D721Med (cell line): ENCODE measurements at regions not wholly inside any gene's neighbourhood (a gene's known extent, or its start where the extent isn't known, plus 50 kb on each side); places are given as distances from the start of the nearest gene placed in this dataset.
A peak's percentile ranks its signal among the peaks of the same experiment; 100 is the strongest.

Experiments
- DNase-seq: peaks from one replicate; pipeline ENCODE4 v3.0.0; 2011; ENCODE audit warnings: low spot score; ENCODE audit not compliant: insufficient read length
- FAIRE-seq: peaks from 2 replicates; lab custom pipeline; 2011; peaks lifted over from hg19 to GRCh38; lab: Jason Lieb, UNC
- CTCF ChIP-seq: IDR thresholded peaks from 2 replicates; pipeline ENCODE4 v1.5.1; 2012; ENCODE audit warnings: mild to moderate bottlenecking, control low read depth; ENCODE audit not compliant: insufficient read depth; ENCODE audit errors: missing control alignments

GRCh38 chr2:76281156-76281841, 570.6 kb upstream of the GCFC2 start:
- FAIRE-seq, result peak; percentile 96

GRCh38 chr2:76280686-76281085, 570.0 kb upstream of the GCFC2 start:
- no peak for TF ChIP-seq CTCF
- no peak for FAIRE-seq
- no peak for DNase-seq

More at GRCh38 chr2:76281156-76281841, 570.6 kb upstream of the GCFC2 start:
- TF ChIP-seq CTCF, result peak; percentile 32
- no peak for DNase-seq

- FAIRE-seq (no peak), DNase-seq (no peak)
- TF ChIP-seq CTCF, result no peak
Measured at GRCh38 chr2:76279142-76279541, 568.4 kb upstream of the GCFC2 start.

- TF ChIP-seq CTCF, result no peak
- no peak for FAIRE-seq
- no peak for DNase-seq
Measured at GRCh38 chr2:76275788-76276187, 565.1 kb upstream of the GCFC2 start.

GRCh38 chr2:76274676-76275075, 564.0 kb upstream of the GCFC2 start:
- TF ChIP-seq CTCF, result no peak
- DNase-seq (no peak), FAIRE-seq (no peak)

GRCh38 chr2:76274160-76274559, 563.4 kb upstream of the GCFC2 start:
- FAIRE-seq, result no peak
- no peak for TF ChIP-seq CTCF

GRCh38 chr2:76270096-76270710, 559.5 kb upstream of the GCFC2 start:
- FAIRE-seq, result no peak
- DNase-seq, result no peak
- TF ChIP-seq CTCF, result no peak

More at GRCh38 chr2:76274160-76274559, 563.4 kb upstream of the GCFC2 start:
- DNase-seq, result no peak
